Stimulated activated CD4-positive, alpha-beta T cell treated with anti-CD3 and anti-CD28 coated beads, TNF-alpha, amount 100 ng/mL, for 4 hours (primary cell): ENCODE measurements at regions not wholly inside any gene's neighbourhood (a gene's known extent, or its start where the extent isn't known, plus 50 kb on each side); places are given as distances from the start of the nearest gene placed in this dataset.

Experiments
- DNase-seq, 3 experiments: peaks; one replicate each; pipeline ENCODE4 v3.0.0-alpha.2; 2020; ENCODE audit warnings: low read depth in 3 of 3

- no peak for DNase-seq
Measured at GRCh38 chr10:117716889-117717288, 174.3 kb downstream of the EMX2 start.

DNA sequence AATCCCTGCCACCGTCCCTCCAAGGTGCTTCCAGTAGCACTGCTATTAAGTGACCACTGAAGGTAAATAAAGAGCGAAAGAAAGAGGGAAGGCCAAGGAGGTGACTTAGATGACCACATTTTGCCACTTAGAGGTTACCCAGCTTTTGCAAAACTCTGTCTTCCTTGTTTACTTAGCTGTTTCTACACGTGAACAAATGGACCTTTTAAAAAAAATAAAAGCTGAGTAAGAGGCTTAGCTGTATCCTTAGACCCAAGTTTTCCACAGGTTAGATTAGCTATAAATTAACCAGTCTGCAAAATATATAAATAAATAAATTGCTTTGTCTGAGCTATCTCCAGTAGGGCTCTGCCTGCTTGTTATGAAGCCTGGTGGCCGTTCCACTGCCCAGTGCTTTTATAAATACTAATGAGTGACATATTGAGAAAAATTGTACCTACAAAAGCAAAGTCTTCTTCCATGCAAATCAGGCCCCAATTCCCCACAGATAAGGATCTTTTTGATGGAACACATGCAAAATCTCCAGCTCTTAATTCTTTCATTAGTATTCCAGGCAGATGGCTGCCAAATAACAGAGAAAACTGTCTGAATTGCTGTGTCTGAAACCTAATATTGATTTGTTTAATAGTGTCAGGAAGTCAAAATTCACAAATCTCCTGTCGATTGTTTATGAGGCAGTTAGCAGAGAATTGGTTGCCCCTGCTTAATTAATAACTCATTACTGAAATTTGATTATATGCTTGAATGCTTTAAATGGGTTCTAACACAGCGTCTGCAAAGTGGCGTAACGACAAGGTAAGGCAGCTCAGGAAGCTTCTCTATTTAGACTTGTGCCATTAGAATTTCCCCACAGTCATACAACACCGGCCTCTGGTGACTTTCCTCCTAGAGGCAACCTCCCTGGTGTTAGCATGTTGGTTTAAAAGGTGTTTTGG, 176.7 kb downstream of the EMX2 start:
- DNase-seq: no peak

- DNase-seq: no peak
Measured at GRCh38 chr10:117720931-117721835, 178.6 kb downstream of the EMX2 start.

- no peak for DNase-seq
Measured at GRCh38 chr10:117721873-117722272, 179.3 kb downstream of the EMX2 start.

- DNase-seq: no peak
Measured at GRCh38 chr10:117723343-117723742, 180.8 kb downstream of the EMX2 start.

DNA sequence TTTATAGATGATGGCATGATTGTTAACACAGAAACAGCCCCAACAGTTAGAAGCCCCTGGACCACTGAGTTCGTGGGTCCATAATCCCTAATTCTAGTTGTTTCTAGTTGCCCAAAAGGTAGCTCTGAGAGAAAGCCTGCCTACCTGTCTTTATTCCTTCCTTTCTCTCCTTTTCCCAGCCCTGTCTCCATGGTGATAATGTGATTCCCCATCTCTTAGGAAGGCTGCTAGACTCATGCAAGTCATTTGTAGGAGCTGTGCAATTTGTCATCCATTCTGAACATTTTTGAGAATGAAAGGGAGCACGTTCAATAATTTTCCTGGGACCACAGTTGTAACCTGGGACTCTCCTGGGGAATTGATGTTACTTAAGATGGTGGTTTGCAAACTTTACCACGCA, 183.4 kb downstream of the EMX2 start:
- no peak for DNase-seq

DNA sequence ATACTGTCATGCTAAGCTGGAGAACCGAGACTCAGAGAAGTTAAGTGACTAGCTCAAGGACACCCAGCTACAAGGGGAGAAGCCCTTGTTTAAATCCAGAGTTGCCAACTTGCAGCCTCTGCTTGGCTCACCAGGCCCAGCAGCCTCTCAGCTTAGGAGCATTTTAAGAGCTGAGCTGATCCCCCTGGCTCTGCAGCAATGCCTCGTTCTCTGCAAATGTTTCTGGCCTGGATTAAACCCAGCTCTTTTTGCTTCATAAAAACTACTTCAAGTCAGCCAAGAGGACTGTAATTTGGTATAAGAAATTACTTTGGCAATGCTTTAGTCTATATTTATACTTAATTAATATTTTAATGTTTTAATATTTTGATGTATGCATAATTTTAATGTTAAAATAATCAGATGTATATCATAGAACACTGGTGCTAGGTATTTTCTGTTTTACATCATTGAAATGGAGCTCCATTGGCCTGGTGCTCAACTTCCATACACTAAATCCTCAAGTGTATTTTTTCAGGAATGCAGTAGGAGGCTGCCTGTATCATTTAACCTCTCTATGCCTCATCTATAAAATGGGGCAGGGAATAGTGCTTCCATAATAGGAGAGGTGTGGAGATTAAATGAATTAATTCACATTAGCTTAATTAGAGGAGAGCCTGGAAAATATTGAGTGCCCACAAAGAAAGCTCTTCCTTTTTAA, 184.2 kb downstream of the EMX2 start:
- DNase-seq: no peak

- DNase-seq: no peak
Measured at GRCh38 chr10:117727421-117727820, 184.9 kb downstream of the EMX2 start.

- DNase-seq: no peak
Measured at GRCh38 chr10:117728087-117728486, 185.5 kb downstream of the EMX2 start.

DNA sequence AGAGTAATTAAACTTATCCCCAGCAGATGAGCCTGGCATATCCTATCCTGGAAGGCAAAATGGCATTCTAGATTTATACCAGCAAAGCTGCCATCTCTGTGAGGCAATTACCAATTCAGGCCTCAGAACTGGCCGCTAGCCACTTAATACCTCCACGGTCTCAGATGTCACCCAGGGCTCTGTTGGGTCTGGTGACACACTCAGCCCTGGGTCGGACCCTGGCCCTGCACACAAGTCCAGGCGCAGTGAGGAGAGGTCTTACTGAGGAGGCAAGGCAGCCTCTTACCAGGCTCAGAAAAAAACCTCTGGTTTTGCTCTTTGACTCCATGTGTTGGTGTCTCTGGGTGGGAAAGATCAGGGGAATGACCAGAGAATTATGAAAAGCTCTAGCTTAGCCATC, 186.6 kb downstream of the EMX2 start:
- DNase-seq: no peak

GRCh38 chr10:117731121-117731791, 188.7 kb downstream of the EMX2 start:
- no peak for DNase-seq

DNA sequence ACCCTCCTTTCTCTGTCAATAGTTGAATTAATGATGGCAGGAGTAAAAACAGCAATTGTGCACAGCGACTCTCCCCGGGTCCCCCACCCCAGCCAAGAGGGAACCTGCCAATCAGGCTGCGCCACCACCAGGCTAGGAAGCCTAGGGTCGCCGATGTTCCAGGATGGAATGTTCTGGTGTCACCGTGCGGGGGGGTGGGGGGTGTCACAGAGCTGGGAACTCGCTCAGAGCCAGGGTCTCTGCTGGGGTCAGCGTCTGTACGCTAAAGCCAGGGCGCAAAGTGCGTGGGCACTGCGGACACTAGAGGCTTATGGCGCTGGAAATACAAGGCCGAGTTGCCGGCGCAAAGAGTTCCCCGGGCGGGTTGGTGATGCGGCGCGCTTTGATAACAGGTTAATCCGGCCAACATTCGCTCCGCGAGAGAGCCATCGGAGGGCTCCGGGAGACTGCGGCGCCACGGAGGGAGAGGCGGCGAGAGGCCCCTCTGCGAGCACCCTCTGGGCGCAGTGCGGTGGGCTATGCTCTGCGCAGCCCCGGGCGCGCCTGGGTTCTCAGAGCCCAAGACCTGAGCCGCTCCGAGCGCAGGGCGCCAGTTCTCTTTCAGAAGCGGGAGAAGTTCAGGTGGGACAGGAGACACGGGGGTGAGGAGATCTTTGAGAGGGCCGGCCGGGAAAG, 192.3 kb downstream of the EMX2 start:
- no peak for DNase-seq

DNA sequence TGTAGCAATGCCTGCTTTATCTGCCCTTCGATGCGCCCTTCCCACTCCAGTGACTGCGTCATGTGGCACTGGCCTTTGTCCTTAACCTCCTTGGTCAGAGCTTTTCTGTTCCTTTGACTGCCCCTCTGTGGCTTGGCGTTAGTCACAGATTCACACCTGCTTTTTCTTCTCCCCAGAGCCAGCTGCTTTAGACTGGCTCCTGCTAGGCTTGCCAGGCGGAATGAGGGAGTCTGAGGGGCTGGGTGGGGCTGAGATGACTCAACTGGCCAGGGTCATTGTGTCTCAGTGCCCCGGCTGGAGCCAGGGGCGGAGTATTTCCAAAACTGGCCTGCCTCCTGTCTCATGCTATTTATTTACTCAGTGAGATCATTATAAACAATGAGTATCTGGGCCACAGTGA, 194.1 kb downstream of the EMX2 start:
- no peak for DNase-seq

GRCh38 chr10:117740088-117740487, 197.5 kb downstream of the EMX2 start:
- DNase-seq: no peak

GRCh38 chr10:117740691-117741222, 198.2 kb downstream of the EMX2 start:
- DNase-seq: no peak

GRCh38 chr10:117741524-117741923, 199.0 kb downstream of the EMX2 start:
- no peak for DNase-seq

- DNase-seq: no peak
Measured at GRCh38 chr10:117743509-117743908, 201.0 kb downstream of the EMX2 start.

GRCh38 chr10:117745301-117745700, 202.8 kb downstream of the EMX2 start:
- no peak for DNase-seq

GRCh38 chr10:117746541-117747448, 204.2 kb downstream of the EMX2 start:
- DNase-seq: no peak

DNA sequence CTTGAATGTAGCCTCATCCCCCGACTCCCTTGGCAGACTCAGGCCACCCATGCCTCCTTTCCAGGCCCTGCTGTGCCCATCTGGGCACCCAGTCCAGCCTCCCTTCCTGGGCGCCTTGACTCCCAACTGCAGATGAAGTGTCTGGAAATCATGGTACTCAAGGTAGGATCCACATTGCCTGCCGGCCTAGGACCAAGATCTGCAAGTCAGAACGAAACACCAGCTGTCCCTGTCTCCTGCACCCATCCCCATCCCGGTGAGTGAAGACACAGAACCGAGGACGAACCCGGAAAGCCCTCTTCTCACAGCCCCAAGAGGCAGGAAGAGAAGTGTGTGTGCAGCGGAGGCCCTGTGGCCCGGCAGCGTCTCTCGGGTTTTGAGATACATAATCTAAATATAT, 205.1 kb downstream of the EMX2 start:
- DNase-seq: no peak
